ENCODE measurements at regions not wholly inside any gene's neighbourhood (a gene's known extent, or its start where the extent isn't known, plus 50 kb on each side); places are given as distances from the start of the nearest gene placed in this dataset.
"Not testable (repeated sequence)": the region's sequence is repeated elsewhere in the genome, so short reads cannot be mapped to it uniquely, and the experiment has no call there.

- DNase-seq: no peak
These were observed 183.0 kb upstream of the PRSS1 start for GRCh38 chr7:142566271-142566670.

DNA sequence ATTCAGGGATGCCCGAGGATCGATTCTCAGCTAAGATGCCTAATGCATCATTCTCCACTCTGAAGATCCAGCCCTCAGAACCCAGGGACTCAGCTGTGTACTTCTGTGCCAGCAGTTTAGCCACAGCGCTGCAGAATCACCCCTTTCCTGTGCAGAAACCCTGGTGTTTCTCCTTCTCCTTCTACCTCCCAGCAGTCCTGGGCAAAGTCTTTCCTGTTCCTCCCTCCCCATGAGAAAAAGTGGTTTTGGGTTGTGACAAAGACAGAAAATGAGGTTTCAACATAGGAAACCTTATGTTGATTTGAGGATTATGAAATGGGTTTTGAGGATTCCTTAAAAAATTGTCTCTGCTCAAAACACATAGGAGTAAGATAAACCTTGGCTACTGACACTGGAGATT is 185.1 kb upstream of the PRSS1 start:
- not testable (repeated sequence) for DNase-seq

DNA sequence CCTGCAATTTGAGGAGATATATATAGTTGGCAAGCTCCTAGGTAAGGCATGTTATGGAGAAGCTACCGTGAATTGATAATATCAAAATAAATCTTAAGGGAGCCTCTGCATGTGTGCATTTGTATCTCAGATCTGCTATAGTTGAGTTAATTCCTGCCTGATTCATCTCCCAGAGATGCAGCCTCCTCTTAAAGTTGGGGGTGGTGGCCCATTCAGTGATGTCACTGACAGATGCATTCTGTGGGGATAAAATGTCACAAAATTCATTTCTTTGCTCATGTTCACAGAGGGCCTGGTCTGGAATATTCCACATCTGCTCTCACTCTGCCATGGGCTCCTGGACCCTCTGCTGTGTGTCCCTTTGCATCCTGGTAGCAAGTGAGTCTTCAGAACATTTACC is 185.8 kb upstream of the PRSS1 start:
- DNase-seq: no peak

- DNase-seq: no peak
These were observed 186.6 kb upstream of the PRSS1 start for GRCh38 chr7:142562688-142563087.

DNA sequence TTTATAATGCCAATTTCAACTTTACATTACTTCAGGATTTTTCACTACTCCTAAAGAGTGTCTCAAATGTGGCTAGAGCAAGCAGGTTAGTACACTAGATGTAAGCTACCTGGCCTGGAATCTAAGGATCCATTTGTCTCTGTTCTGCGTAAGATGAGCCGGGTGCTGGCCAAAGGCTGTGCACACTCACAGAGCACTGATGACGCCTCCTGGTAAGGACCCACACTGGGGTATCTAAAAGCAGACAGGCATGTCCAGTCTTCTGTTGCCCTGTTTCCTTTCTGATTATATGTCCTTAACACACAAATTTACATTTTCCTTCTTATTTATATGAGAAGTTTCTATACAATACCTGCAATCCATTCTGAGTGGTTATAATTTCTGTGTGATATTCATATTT is 187.9 kb upstream of the PRSS1 start:
- not testable (repeated sequence) for DNase-seq

GRCh38 chr7:142560770-142561169 is 188.5 kb upstream of the PRSS1 start:
- DNase-seq: not testable (repeated sequence)

DNA sequence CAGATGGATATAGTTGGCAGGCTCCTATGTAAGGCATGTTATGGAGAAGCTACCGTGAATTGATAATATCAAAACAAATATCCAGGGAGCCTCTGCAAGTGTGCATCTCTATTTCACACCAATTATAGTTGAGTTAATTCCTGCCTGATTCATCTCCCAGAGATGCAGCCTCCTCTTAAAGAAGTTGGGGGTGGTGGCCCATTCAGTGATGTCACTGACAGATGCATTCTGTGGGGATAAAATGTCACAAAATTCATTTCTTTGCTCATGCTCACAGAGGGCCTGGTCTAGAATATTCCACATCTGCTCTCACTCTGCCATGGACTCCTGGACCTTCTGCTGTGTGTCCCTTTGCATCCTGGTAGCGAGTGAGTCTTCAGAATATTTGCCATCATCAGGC is 189.1 kb upstream of the PRSS1 start:
- no peak for DNase-seq

GRCh38 chr7:142557971-142558582 is 191.2 kb upstream of the PRSS1 start:
- DNase-seq: peak; percentile 51

DNA sequence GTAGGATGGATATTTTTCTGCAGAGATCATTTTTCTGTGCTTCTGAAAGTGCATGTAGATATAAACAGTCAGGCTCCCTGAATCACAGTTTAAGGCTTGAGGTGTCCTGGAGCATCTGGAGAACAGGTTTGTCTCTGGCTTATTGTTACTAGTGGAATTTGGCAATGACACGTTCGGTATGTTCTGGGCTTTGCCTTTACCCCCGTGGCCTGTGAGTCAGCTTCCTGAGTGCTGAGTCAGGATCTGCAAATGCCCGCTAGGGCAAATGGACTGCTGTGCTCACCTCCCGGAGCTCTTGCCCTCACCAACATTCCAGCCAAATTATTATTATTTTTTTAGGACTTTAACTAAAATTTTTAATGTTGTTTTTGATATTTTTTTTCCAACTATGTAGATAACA is 192.5 kb upstream of the PRSS1 start:
- DNase-seq: peak; percentile 7

DNA sequence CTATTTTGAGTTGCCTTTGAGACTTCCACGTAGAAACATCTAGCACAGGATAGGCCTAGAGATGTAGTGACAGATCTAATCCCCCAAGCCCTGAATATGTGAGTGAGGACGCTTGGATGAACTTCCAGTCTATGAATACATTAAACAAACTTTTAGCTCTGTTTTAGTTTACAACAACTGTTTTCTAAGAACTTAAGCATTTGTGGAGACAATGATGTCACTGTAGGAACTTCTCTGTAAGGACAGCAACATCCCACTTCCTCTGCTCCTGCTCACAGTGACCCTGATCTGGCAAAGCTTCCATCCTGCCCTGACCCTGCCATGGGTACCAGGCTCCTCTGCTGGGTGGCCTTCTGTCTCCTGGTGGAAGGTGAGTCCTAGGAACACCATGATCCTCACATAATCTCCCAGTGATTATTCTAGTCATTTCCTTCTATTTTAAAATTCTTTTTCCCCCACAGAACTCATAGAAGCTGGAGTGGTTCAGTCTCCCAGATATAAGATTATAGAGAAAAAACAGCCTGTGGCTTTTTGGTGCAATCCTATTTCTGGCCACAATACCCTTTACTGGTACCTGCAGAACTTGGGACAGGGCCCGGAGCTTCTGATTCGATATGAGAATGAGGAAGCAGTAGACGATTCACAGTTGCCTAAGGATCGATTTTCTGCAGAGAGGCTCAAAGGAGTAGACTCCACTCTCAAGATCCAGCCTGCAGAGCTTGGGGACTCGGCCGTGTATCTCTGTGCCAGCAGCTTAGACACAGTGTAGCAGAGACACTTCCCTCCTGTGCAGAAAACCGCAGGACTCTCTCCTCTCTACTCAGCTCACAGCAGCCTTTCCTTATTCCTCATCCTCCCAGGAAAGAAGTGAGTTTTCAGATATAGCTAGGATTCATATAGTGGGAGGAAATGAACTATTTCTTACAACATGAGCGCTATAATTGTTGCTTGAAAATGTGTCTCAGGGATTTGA is 194.4 kb upstream of the PRSS1 start:
- no peak for DNase-seq

GRCh38 chr7:142553216-142553615 is 196.1 kb upstream of the PRSS1 start:
- DNase-seq: no peak

- DNase-seq: no peak
These were observed 200.3 kb upstream of the PRSS1 start for GRCh38 chr7:142548978-142549377.

- no peak for DNase-seq
These were observed 202.8 kb upstream of the PRSS1 start for GRCh38 chr7:142546452-142546851.

- no peak for DNase-seq
These were observed 206.3 kb upstream of the PRSS1 start for GRCh38 chr7:142542942-142543341.

GRCh38 chr7:142542105-142542504 is 207.2 kb upstream of the PRSS1 start:
- DNase-seq: no peak

DNA sequence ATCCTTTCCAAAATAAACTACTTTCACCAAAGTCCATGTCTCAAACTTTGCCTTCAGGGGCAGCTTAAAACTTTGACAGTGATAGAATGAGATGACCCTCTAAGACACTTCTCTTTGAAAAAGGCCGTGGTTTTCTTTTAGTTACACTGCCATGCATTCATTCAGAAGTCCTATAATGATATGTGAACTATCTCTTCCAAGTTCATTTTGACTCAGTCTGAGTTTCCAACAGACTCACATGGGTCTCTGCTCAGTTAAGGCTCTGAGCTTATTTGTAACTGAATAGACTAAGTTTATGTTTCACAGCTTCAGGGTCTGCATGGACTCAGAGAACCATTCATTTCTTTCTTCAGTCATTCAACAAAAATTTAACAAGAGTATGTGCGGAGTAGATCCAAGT is 208.9 kb upstream of the PRSS1 start:
- DNase-seq: no peak

- DNase-seq: no peak
These were observed 209.4 kb upstream of the PRSS1 start for GRCh38 chr7:142539901-142540300.

- no peak for DNase-seq
These were observed 211.5 kb upstream of the PRSS1 start for GRCh38 chr7:142537760-142538159.

DNA sequence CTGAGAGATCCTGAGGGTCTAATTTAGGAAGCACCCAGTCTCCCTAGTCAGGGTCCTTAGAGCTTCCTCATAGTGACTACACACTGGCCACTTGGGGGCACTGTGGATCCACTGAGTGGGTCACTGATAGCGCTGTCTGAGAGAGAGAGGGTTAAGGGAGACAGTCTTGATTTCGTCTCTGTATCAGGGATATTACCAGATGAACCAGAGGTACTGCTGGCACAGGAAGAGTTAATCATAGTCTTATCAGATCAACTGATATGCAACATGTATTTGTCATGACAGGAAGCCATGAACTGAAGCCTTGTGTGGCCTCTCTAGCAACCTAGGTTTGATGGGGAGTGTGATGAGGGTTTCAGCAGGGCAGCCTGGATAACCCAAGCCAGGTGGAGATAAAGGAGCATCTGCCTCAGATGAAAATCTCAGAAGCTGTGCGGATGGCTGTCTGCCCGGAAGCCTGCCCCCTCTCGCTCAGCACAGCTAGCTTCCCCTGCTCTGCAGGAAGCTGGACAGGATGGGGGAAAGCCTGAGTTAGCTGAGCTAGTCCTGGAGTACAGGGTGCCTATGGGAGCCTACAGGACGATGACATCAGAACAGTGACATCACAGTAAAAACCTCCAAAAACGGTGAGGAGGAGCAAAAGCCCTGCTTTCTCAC is 214.0 kb upstream of the PRSS1 start:
- DNase-seq: peak; percentile 70

DNA sequence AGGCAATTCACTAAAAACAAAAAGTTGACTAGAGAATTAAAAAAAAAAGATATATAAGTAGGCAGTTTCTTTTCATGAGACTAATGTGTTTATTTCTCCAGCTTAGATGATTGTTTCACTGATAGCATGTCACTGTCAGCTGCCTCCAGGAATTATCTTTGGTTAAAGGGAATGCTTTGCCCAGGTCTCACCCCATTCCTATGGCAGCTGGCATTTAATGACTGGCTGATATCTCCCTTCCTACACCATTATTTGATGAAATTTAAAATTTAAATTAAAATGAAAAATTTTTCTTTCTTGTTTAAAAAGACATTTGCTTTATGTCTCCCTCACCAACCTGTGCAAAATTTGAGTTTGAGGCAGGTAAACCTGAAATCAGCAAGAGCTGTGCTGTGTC is 214.5 kb upstream of the PRSS1 start:
- no peak for DNase-seq

DNA sequence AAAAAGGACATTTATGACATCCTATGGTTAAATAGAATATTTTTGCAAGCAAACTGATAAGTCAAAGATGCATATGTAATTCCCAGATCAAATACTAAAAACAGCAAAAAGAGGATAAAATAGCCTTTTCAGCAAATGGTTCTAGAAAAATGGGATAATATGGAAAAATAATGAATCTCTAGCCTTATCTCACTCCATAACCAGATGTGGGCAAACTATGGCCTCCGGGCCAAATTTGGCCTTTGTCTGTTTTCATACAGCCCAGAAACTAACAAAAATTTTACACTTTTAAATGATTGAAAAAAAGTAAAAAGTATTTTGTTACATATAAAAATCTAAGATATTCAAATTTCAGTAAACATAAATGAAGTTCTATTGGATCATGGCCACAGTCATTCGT is 215.4 kb upstream of the PRSS1 start:
- no peak for DNase-seq

GRCh38 chr7:142529591-142529990 is 219.7 kb upstream of the PRSS1 start:
- no peak for DNase-seq

DNA sequence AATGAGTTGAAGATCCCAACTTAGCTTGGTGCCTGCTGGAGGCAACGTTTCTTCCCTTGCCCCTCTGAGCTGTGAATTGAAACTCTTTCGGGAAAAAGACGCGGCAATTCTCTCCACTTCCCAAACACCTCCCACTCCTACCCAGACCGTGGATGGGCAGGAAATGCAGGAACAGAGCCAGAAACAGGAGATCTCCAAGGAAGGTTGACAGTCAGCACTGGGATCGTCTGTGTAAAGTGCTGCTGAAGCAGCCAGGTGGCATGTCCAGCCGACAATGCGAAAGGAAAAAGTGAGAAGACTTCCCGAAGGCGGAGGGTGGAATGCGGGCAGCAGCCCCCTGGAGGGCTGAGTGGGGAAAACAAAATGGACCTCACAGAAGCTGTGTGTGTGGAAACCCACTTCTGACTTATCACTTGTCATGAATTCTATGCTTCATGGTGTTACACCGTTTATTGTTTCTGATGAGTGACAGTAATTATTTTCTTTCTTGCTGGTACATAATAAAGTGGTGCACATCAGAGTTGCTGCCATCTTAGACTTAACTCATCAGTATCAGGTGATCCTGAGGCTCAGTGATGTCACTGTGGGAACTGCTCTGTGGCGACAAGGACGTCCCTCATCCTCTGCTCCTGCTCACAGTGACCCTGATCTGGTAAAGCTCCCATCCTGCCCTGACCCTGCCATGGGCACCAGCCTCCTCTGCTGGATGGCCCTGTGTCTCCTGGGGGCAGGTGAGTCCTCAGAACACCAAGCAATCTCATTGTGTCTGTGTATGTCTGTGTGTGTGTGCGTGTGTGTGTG is 220.5 kb upstream of the PRSS1 start:
- DNase-seq: no peak
